Fibroblast of villous mesenchyme (primary cell): ENCODE measurements at regions not wholly inside any gene's neighbourhood (a gene's known extent, or its start where the extent isn't known, plus 50 kb on each side); places are given as distances from the start of the nearest gene placed in this dataset.

Source experiments
- DNase-seq: peaks from one replicate; pipeline ENCODE4 v3.0.0-alpha.2; 2010; ENCODE audit warnings: low read depth
- H3K4me3 ChIP-seq: 2 replicates; pipeline ENCODE4 v1.5.1; 2011; ENCODE audit warnings: low read depth, mild to moderate bottlenecking, low read length
- TF ChIP-seq, protein P1 (sequence below): IDR thresholded peaks from 2 replicates; pipeline ENCODE4 v1.5.1; 2012; ENCODE audit warnings: low read depth, mild to moderate bottlenecking, low read length; ENCODE audit not compliant: insufficient read depth

DNA sequence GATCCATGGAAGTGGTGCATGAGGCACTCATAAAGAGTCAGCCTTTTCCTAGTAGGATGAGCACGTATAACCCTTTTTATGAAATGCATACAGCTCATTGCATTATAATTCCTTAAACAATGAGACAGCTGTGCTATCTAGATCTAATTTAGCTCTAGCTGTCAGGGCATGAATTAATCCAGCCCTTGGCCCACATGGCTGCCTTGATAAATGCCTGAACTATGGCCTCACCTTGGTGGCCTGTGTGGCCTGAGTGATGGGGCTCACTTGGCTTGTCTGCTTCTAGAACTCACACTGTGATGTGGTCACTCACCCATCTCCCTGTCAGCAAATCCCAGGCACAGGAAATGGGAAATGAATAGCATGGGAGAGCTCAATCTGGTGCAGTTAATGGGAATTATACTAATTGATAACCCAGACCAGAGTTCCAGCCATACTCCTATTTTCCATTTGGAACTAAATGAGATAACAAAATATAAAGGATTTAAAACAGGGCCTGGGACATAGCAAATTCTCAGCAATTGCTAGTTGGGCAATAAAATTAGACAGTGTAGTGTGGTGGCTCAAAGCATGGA, 153.6 kb downstream of the HS3ST2 start:
- no peak overlapping the region for H3K4me3 ChIP-seq
- TF ChIP-seq, protein P1, sequence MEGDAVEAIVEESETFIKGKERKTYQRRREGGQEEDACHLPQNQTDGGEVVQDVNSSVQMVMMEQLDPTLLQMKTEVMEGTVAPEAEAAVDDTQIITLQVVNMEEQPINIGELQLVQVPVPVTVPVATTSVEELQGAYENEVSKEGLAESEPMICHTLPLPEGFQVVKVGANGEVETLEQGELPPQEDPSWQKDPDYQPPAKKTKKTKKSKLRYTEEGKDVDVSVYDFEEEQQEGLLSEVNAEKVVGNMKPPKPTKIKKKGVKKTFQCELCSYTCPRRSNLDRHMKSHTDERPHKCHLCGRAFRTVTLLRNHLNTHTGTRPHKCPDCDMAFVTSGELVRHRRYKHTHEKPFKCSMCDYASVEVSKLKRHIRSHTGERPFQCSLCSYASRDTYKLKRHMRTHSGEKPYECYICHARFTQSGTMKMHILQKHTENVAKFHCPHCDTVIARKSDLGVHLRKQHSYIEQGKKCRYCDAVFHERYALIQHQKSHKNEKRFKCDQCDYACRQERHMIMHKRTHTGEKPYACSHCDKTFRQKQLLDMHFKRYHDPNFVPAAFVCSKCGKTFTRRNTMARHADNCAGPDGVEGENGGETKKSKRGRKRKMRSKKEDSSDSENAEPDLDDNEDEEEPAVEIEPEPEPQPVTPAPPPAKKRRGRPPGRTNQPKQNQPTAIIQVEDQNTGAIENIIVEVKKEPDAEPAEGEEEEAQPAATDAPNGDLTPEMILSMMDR = no peak
- no peak for DNase-seq
